Fibroblast of lung (primary cell): ENCODE measurements at regions not wholly inside any gene's neighbourhood (a gene's known extent, or its start where the extent isn't known, plus 50 kb on each side); places are given as distances from the start of the nearest gene placed in this dataset.

ENCODE experiments used
- DNase-seq, 2 donors: peaks; one replicate each; pipeline versions ENCODE4 v3.0.0 to v3.0.0-alpha.2; 2010; ENCODE audit warnings: low read depth in 2 of 2
- H2AFZ ChIP-seq: 2 replicates; pipeline ENCODE4 v1.5.1; 2012; ENCODE audit warnings: low read length, control low read depth, inconsistent platforms
- H3K27ac ChIP-seq: 2 replicates; pipeline ENCODE4 v1.5.1; 2011; ENCODE audit warnings: low read length, control low read depth; ENCODE audit not compliant: insufficient read depth
- H3K27me3 ChIP-seq: 2 replicates; pipeline ENCODE4 v1.5.1; 2011; ENCODE audit warnings: mild to moderate bottlenecking, low read length; ENCODE audit not compliant: control insufficient read depth, insufficient read depth
- H3K36me3 ChIP-seq: 2 replicates; pipeline ENCODE4 v1.5.1; 2011; ENCODE audit warnings: low read length; ENCODE audit not compliant: control insufficient read depth, insufficient read depth
- H3K4me1 ChIP-seq: 2 replicates; pipeline ENCODE4 v1.5.1; 2011; ENCODE audit warnings: low read length; ENCODE audit not compliant: control insufficient read depth, insufficient read depth; ENCODE audit errors: extremely low read depth
- H3K4me2 ChIP-seq: 2 replicates; pipeline ENCODE4 v1.5.1; 2011; ENCODE audit warnings: low read length, control low read depth; ENCODE audit not compliant: insufficient read depth; ENCODE audit errors: extremely low read depth
- H3K4me3 ChIP-seq, 4 experiments: fragments of 200-600 bp in 1 of 4; sonication (generic) in 1 of 4; replicated peaks in 1 of 4; 2 replicates each; pipeline ENCODE4 v1.5.1; 2011 to 2016; ENCODE audit warnings: low read length in 4 of 4, low read depth in 3 of 4, mild to moderate bottlenecking in 3 of 4, control low read depth in 2 of 4, inconsistent platforms in 1 of 4, mixed read lengths in 1 of 4; ENCODE audit not compliant: insufficient read depth in 1 of 4; ENCODE audit errors: control extremely low read depth in 1 of 4
- H3K79me2 ChIP-seq: 2 replicates; pipeline ENCODE4 v1.5.1; 2012; ENCODE audit warnings: mild to moderate bottlenecking, low read length, inconsistent platforms; ENCODE audit not compliant: control insufficient read depth, insufficient read depth
- H3K9ac ChIP-seq: 2 replicates; pipeline ENCODE4 v1.5.1; 2011; ENCODE audit warnings: mild to moderate bottlenecking, low read length, control low read depth; ENCODE audit not compliant: insufficient read depth
- H3K9me3 ChIP-seq: 2 replicates; pipeline ENCODE4 v1.5.1; 2012; ENCODE audit warnings: low read depth, low read length; ENCODE audit not compliant: control insufficient read depth, insufficient read depth
- H4K20me1 ChIP-seq: 2 replicates; pipeline ENCODE4 v1.5.1; 2011; ENCODE audit warnings: low read length; ENCODE audit not compliant: control insufficient read depth, insufficient read depth; ENCODE audit errors: extremely low read depth
- EZH2 ChIP-seq: IDR thresholded peaks from 2 replicates; pipeline ENCODE4 v1.5.1; 2012; ENCODE audit warnings: low read length, control low read depth, mild to moderate bottlenecking; ENCODE audit errors: missing control alignments
- TF ChIP-seq, protein P1 (sequence below), 2 donors: IDR thresholded peaks in 1 of 2; conservative IDR thresholded peaks in 1 of 2; 1 replicate in 1 of 2; 2 replicates in 1 of 2; pipeline ENCODE4 v1.5.1; 2011 to 2012; ENCODE audit warnings: low read length in 2 of 2, control low read depth in 1 of 2, inconsistent platforms in 1 of 2, low read depth in 1 of 2, mild to moderate bottlenecking in 1 of 2

DNA sequence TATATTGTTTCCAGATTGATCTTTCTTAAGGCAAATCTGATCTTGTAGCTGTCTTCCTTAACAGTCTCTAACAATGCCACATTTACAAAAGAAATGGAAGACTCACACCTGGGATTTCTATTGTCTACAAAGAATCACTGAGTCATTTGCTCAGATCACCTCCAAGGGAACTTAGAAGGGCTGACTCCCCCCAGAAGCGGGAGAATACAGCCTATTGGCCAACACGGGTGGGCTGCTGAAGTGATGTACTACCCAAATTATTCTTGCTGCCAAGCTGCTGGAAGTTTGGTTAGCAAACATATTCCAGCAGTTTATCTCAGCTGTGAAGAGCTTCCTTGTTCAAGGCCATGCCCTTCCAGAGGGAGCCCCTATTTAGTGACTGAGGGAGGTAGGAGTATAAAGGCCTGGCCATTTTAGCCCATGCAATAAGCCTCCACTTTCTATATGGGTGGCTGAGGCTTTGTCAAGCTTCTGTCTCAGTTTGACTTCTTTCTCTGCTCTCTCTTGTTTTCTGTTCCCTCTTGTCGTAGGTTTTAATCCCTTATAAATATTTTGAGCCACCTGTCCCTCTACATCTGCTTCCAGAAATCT, 379.4 kb downstream of the PRR16 start:
- DNase-seq, result no peak
- Histone ChIP-seq H4K20me1 (no peaks in the 10 kb centered on the region), H3K9me3 (no peaks in the 10 kb centered on the region), H3K4me1 (no peaks in the 10 kb centered on the region), H3K9ac (no peak overlapping the region), H3K4me2 (no peak overlapping the region), H3K4me3 (no peak overlapping the region), H3K27ac (no peak overlapping the region), H3K79me2 (no peaks in the 10 kb centered on the region), H3K27me3 (no peaks in the 10 kb centered on the region), H3K36me3 (no peaks in the 10 kb centered on the region), H2AFZ (no peak overlapping the region)
- TF ChIP-seq, protein P1, sequence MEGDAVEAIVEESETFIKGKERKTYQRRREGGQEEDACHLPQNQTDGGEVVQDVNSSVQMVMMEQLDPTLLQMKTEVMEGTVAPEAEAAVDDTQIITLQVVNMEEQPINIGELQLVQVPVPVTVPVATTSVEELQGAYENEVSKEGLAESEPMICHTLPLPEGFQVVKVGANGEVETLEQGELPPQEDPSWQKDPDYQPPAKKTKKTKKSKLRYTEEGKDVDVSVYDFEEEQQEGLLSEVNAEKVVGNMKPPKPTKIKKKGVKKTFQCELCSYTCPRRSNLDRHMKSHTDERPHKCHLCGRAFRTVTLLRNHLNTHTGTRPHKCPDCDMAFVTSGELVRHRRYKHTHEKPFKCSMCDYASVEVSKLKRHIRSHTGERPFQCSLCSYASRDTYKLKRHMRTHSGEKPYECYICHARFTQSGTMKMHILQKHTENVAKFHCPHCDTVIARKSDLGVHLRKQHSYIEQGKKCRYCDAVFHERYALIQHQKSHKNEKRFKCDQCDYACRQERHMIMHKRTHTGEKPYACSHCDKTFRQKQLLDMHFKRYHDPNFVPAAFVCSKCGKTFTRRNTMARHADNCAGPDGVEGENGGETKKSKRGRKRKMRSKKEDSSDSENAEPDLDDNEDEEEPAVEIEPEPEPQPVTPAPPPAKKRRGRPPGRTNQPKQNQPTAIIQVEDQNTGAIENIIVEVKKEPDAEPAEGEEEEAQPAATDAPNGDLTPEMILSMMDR (conservative IDR thresholded peaks at IDR 0.05 in 1 of 2, IDR thresholded peaks at IDR 0.05 in 1 of 2; ENCODE audit: low read depth in 1 of 2, low read length in 2 of 2), result no peak
- no peak for TF ChIP-seq EZH2

DNA sequence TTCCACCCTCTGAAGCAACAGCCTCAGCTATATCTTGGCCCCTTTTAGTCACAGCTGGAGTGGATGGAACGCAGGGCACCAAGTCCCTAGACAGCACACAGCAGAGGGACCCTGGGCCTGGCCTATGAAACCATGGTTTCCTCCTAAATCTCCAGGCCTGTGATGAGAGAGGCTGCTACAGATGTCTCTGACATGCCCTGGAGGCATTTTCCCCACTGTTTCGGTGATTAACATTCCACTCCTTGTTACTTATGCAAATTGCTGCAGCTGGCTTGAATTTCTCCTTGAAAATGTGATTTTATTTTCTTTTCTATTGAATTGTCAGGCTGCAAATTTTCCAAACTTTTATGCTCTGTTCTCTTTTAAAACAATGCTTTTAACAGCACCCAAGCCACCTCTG, 384.8 kb downstream of the PRR16 start:
- no peak overlapping the region for H3K27ac ChIP-seq
- H3K9ac ChIP-seq, result no peak overlapping the region
- no peaks in the 10 kb centered on the region for H4K20me1 ChIP-seq
- no peaks in the 10 kb centered on the region for H3K36me3 ChIP-seq
- H3K27me3 ChIP-seq, result no peaks in the 10 kb centered on the region
- no peaks in the 10 kb centered on the region for H3K79me2 ChIP-seq
- H3K4me1 ChIP-seq, result no peaks in the 10 kb centered on the region
- no peak for DNase-seq
- no peak overlapping the region for H2AFZ ChIP-seq
- no peak overlapping the region for H3K4me3 ChIP-seq
- no peak overlapping the region for H3K4me2 ChIP-seq
- H3K9me3 ChIP-seq, result no peaks in the 10 kb centered on the region
- TF ChIP-seq, protein P1 (conservative IDR thresholded peaks at IDR 0.05 in 1 of 2, IDR thresholded peaks at IDR 0.05 in 1 of 2; ENCODE audit: low read depth in 1 of 2, low read length in 2 of 2), result no peak
- TF ChIP-seq EZH2, result no peak

DNA sequence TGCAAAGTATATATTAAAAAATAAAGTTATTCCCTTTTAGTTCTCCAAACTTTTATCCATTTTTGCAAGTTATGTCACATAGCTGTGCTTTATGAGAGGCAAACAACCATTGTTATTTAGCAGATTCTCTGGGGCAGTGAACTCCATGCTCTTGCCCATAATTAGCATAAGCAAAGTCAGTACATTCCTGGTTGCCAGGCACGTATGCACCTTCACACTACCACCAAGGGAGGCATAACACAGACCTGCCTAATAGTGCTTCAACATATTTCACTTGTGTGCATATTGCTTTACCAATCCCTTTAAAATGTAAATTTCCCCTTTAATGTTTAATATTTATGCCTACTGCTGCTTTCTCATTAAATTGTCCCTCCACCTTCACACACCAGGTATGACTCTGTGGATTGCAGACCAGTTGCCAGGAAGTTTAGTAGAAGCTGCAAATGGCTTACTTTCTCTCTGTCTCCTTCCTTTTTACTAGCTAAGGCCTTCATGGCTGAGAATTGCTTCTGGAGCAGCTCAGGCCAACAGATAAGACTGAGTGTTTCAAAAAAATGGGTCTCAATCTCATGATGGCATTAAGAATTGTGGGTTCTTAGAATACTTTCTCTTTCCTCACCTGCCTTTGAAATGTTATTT, 388.2 kb downstream of the PRR16 start:
- Histone ChIP-seq H3K9ac (no peak overlapping the region), H3K4me1 (no peaks in the 10 kb centered on the region), H3K79me2 (no peaks in the 10 kb centered on the region), H3K9me3 (no peaks in the 10 kb centered on the region), H3K4me3 (no peak overlapping the region), H2AFZ (no peak overlapping the region), H3K4me2 (no peak overlapping the region), H3K27ac (no peak overlapping the region), H3K36me3 (no peaks in the 10 kb centered on the region), H4K20me1 (no peaks in the 10 kb centered on the region), H3K27me3 (no peaks in the 10 kb centered on the region)
- DNase-seq, result no peak
- no peak for TF ChIP-seq EZH2
- TF ChIP-seq, protein P1 (conservative IDR thresholded peaks at IDR 0.05 in 1 of 2, IDR thresholded peaks at IDR 0.05 in 1 of 2; ENCODE audit: low read depth in 1 of 2, low read length in 2 of 2), result no peak
